ENCODE measurements at regions not wholly inside any gene's neighbourhood (a gene's known extent, or its start where the extent isn't known, plus 50 kb on each side); places are given as distances from the start of the nearest gene placed in this dataset.

DNA sequence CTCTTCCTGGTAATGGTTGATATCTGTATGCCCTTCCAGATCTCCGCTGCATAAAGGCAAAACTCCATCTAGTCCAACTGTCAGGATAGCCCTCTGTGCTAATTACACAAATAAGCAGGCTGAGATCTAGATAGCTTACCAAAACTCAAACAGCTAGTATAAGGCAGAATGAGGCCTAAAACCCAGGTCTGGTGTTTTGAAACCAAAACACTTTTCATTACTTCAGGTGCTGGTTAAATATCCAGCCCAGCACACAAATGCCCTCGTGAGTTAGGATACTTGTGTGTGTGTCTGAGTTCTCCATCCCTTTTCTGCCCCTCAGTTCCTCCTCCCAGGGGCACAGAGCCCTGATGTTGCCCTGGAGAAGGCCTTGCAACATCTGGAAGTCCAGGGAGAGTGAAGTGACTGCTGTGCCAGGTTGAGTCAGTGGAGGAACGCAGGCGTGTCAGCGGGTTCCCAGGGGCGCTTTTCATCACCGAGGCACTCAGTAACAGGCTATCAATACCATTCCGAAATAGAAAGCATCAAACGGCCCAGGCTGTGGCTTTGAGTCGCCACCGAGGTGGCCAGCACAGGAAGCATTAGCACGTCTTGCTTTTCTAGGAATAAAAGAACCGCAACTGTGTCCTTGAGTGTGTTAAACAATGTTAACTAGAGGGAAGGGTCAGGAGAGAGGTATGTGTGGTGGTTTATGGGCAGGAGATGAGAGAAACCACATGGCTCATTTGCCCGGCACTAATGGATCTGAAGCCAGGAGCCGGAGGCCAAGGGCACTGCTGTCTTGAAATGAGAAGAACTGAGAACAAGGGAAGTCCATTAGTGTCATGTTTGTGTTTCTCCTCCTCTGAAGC is 90.7 kb upstream of the WLS start:
- TF ChIP-seq, protein P1, sequence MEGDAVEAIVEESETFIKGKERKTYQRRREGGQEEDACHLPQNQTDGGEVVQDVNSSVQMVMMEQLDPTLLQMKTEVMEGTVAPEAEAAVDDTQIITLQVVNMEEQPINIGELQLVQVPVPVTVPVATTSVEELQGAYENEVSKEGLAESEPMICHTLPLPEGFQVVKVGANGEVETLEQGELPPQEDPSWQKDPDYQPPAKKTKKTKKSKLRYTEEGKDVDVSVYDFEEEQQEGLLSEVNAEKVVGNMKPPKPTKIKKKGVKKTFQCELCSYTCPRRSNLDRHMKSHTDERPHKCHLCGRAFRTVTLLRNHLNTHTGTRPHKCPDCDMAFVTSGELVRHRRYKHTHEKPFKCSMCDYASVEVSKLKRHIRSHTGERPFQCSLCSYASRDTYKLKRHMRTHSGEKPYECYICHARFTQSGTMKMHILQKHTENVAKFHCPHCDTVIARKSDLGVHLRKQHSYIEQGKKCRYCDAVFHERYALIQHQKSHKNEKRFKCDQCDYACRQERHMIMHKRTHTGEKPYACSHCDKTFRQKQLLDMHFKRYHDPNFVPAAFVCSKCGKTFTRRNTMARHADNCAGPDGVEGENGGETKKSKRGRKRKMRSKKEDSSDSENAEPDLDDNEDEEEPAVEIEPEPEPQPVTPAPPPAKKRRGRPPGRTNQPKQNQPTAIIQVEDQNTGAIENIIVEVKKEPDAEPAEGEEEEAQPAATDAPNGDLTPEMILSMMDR (IDR thresholded peaks at IDR 0.05): no peak

DNA sequence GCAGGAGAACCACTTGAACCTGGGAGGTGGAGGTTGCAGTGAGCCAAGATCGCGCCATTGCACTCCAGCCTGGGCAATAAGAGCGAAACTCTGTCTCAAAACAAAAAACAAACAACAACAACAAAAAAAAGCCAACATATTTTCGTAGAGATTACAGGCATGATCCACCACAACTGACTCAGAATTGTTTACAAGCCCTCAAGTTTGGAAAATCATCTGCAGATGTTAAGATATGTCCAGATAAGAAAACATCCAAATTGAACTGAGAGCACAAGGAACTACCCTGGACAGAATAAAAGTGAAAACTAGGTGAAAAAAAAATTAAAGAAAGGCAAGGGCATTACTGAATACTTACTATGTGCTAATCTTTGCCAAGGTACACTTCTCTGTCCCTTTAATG is 89.8 kb upstream of the WLS start:
- TF ChIP-seq, protein P1 (IDR thresholded peaks at IDR 0.05): no peak

- TF ChIP-seq, protein P1 (IDR thresholded peaks at IDR 0.05): peak; percentile 87
Observed at GRCh38 chr1:68321084-68321685, 88.9 kb upstream of the WLS start.

DNA sequence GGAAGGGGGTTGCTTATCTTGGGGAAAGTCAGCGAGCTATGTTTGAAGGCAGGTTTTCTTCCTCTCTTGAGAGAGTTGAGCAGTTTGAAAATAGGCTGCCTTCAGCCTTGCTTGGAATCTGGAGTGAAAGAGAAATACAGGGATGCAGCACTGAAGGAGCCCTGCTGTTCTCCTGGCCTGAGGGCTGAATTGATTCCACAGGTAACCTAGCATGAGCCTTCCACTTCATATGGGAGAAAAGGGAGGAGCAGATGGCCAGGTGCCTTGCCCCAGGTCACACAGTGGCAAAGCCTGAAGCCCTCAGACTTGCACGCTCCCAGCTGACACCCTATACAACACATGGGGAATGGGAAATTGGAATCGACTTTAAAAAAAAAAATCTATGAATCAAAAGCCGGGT is 88.0 kb upstream of the WLS start:
- TF ChIP-seq, protein P1 (IDR thresholded peaks at IDR 0.05): no peak

DNA sequence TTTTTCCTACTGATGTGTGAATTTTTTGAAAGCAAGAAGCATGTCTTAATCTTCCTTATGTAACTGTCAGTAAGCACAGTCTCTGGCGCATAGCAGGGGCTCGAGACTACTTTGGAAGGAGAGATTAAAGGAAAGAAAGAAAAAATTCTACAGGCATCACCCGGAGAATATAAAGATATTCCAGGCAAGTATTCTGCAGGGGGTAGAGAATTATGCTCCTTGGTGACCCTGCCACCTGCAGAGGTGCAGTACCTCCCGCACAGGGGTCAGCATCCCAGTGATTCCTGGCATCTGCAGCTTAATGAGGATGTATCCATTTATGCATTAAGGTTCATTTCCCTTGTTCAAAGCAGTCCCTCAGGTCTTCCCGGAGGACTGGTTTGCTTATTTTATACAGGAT is 87.6 kb upstream of the WLS start:
- TF ChIP-seq, protein P1 (IDR thresholded peaks at IDR 0.05): no peak

DNA sequence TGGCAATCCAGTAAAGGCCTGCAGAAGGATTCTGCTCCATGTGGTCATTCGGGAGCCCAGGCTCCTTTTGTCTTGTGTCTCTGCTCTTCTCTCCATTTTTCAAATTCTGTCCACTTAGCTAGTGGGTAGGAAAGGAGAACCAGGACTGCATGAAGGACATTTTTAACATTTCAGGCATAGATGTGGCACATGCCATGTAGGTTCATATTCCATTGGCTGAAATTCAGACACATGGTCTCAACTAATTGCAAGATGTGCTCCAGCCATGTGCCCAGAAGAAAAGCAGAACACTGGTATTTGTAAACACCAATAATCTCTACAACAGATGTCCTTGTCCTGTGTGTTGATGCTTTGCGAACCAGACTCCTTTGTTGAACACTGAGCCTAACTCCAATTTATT is 85.2 kb upstream of the WLS start:
- TF ChIP-seq, protein P1 (IDR thresholded peaks at IDR 0.05): no peak

GRCh38 chr1:68314151-68314780 is 81.9 kb upstream of the WLS start:
- TF ChIP-seq, protein P1 (IDR thresholded peaks at IDR 0.05): no peak
